ENCODE measurements at regions not wholly inside any gene's neighbourhood (a gene's known extent, or its start where the extent isn't known, plus 50 kb on each side); places are given as distances from the start of the nearest gene placed in this dataset.
"Not testable (repeated sequence)": the region's sequence is repeated elsewhere in the genome, so short reads cannot be mapped to it uniquely, and the experiment has no call there.

- not testable (repeated sequence) for DNase-seq (ENCODE audit: low read depth, low spot score)
Measured at GRCh38 chr9:71508141-71508540, 260.2 kb downstream of the CEMIP2 start.

GRCh38 chr9:71506821-71507220 is 261.5 kb downstream of the CEMIP2 start:
- no peak for DNase-seq (ENCODE audit: low read depth, low spot score)

DNA sequence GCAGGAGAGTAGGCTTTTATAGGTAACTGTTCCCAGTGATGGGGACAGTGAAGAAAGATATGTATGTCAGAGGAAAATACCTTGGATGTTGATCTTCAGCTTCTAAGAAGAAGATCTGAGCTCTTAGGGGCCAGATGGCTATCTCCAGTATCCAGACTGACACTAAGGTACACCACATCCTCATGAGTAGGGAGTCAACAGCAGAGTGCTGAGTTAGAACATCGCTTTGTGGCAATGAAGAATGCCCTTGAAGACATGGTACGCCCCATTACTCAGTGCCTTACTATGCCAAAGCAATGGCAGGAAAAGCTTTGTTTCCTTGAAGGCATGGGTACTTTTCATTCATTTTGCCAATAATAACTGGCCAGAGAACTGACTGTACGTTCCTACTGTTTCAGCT is 263.7 kb downstream of the CEMIP2 start:
- no peak for DNase-seq (ENCODE audit: low read depth, low spot score)

GRCh38 chr9:71498691-71499090 is 269.6 kb downstream of the CEMIP2 start:
- DNase-seq (ENCODE audit: low read depth, low spot score) = no peak

DNA sequence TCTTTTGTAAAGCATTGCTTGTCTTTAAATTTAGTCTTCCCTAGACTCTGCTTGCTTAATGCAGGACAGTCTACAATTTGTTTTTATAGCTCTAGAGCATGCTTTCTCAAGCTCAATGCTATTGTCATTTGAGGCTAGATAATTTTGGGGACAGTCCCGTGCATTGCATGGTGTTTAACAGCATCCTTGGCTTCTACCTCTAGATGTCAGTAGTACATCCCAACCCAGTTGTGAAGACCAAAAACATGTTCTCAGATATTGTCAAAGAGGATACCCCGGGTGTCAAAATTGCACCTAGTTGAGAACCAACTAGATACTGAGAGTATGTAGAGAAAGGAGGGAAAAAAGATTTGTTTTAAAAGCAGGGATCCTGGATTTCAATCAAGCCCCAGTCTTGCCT is 277.5 kb downstream of the CEMIP2 start:
- no peak for DNase-seq (ENCODE audit: low read depth, low spot score)

DNA sequence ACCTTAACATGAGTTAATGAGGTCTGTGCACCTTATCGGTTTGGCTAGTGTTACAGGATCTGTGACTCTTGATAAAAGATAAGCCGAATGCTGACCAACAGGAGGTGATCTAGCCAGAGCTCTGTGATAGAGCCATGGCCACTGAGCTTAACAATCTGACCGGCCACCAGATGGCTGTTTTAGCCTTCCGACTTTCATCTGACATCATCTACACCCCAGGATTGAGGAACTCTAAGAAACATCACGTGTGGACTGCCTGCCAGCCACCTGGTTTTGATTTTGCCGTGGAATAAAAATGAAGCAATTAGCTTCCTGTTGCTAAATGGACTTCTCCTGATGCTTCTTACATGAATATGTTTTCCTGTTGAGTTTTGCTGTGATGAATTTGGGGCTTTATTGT is 281.3 kb downstream of the CEMIP2 start:
- DNase-seq (ENCODE audit: low read depth, low spot score) = no peak

GRCh38 chr9:71485326-71485725 is 283.0 kb downstream of the CEMIP2 start:
- no peak for DNase-seq (ENCODE audit: low read depth, low spot score)

DNA sequence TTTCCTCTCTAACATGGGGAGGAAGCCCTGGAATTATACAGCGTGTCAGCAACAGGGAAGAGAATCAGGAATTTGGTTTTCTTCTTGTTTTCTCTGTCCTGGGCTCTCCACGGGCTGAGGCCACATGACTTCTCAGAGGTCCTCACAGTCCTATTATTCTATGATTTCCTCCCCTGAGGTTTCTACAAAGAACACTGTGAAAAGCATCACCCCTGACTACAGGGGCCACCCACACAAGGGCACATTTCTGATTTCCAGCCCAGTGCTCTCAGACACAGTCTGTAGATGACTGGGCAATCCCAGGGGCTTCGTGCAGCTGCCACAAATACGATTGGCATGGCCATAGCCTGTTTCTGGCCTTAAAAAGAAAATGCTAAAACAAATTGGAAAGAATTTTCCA is 284.9 kb downstream of the CEMIP2 start:
- DNase-seq (ENCODE audit: low read depth, low spot score) = no peak

- DNase-seq (ENCODE audit: low read depth, low spot score) = no peak
Measured at GRCh38 chr9:71479621-71480020, 288.7 kb downstream of the CEMIP2 start.

GRCh38 chr9:71472400-71472799 is 295.9 kb downstream of the CEMIP2 start:
- no peak for DNase-seq (ENCODE audit: low read depth, low spot score)

GRCh38 chr9:71465392-71465791 is 302.9 kb downstream of the CEMIP2 start:
- no peak for DNase-seq (ENCODE audit: low read depth, low spot score)

DNA sequence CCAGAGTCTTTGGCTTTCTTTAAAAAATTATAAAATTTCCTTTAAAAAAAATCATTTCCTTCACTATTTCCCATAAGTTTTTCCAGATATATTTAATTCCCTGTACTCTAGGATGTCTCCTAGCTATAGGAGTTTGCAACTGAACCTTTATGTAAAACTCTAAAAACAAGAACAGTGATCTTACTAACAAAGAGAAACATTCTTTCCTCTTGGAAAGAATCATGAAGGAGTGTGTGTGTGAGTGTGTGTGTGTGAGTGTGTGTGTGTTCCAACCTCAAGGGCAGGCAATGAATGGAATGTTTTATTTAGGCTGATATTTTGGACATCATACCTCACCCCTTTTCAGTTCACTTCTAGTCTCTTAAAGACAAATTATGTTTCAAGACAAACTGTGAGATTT is 309.2 kb downstream of the CEMIP2 start:
- DNase-seq (ENCODE audit: low read depth, low spot score) = no peak

- no peak for DNase-seq (ENCODE audit: low read depth, low spot score)
Measured at GRCh38 chr9:71446473-71447411, 321.6 kb downstream of the CEMIP2 start.

DNA sequence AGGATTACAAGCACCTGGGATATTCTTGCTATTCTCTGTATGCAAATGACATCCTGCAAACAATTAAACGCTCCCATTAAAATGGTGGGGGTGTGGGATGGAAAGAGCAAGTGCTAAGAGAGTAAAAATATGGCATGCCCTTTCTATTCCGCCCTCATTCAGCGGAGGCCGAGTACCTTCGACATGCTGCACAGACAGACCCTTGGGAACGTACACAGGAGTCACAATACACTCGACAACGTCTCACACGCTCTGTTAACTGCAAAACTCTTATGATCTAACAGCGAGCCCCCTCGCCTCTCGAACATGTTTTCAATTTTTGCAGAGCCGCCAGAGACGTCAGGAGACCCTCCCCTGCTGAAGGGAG is 322.2 kb downstream of the CEMIP2 start:
- no peak for DNase-seq (ENCODE audit: low read depth, low spot score)

GRCh38 chr9:71442937-71443336 is 321.5 kb upstream of the TRPM3 start:
- no peak for DNase-seq (ENCODE audit: low read depth, low spot score)

- no peak for DNase-seq (ENCODE audit: low read depth, low spot score)
Measured at GRCh38 chr9:71441266-71441665, 319.8 kb upstream of the TRPM3 start.

DNA sequence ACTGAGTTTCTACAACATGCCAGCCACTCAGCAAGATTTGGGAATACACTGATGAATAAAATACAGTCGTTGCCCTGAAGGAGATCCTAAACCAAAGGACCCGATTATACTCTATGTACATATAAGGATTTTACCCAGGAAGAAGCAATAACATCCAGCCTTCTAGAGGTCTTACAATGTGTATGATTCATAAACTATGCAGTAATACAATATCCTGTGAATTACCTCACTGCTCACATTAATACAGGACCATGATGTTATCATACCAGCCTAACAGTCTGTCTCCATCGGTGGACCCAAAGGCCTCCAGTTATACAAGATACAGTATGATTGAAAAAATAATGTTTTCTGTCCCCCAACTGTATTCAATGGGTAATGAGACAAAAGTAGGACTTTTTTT is 310.5 kb upstream of the TRPM3 start:
- DNase-seq (ENCODE audit: low read depth, low spot score) = no peak

DNA sequence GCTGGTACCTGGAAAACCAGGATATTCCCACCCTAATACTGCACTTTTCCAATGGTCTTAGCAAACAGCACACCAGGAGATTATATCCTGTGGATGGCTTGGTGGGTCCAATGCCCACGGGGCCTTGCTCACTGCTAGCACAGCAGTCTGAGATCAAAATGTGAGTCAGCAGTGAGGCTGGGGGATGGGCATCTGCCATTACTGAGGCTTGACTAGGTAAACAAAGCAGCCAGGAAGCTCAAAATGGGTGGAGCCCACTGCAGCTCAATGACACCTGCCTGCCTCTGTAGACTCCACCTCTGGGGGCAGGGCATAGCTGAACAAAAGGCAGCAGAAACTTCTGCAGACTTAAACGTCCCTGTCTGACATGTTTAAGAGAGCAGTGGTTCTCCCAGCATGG is 285.9 kb upstream of the TRPM3 start:
- not testable (repeated sequence) for DNase-seq (ENCODE audit: low read depth, low spot score)

GRCh38 chr9:71403106-71403505 is 281.7 kb upstream of the TRPM3 start:
- no peak for DNase-seq (ENCODE audit: low read depth, low spot score)

- DNase-seq (ENCODE audit: low read depth, low spot score) = no peak
Measured at GRCh38 chr9:71393005-71393404, 271.6 kb upstream of the TRPM3 start.

DNA sequence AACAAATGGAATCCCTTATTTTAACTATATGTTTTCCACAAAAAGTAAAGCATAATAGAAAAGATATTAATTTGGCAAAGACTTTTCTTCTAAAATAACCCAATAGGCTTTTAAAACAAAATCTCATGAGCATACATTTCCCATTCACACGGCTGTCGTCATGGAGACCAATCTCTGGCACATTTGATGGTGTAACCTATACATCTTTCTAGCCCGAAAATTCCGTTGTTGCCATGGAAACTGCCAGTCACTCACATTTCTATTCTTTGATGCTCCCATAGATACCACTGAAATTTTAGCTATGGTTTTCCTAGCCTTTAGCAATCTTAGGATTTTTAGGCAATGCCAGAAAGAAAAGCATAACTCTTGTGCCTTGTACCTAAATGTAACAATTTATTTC is 262.9 kb upstream of the TRPM3 start:
- no peak for DNase-seq (ENCODE audit: low read depth, low spot score)

DNA sequence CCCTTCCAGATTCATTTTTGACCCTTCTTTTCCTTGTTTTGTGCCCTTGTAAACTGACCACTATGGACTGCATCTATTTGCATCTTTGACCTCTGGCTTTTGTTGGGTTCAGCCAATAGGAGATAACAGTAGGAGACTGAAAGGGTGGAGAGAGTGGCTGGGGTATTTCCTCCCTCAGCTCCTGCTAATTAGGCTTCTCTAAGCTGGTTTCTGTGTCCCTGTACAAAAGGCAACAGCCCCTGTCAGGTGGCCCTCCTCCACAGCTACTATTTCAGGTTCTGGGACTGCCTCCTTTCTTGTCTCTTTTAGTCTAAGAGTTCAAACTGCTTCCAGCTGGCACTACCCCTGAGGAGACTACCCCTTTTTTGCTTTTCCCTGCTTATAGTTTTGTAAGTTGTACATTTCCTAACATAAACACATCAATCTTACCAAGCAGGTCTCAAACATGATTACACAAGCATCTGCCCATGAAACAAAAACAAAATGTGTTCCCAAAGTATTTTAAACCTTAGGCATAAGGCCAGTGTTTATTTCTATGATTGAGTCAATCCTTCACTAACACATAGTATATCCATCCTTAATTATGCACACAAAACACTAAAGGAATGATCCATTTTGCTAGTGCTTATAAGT is 262.0 kb upstream of the TRPM3 start:
- no peak for DNase-seq (ENCODE audit: low read depth, low spot score)

DNA sequence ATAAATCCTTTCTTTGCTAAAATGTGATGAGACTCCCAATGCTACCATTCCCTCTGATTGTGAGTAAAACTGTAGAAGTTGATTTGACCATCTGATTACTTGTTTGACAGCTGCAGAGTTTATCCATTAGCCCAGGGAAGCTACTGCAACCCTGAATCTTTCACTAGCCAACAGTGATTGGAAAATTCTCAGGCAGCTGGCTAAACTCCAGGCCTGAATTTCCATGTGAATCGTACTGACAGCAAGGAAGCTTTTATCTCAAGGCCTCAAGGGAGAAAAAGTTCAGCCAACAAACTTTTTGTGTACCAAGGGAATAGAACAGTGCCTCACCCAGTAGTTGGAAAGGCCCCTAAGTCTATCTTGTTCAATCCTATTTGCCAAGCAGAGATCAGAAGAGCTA is 246.7 kb upstream of the TRPM3 start:
- no peak for DNase-seq (ENCODE audit: low read depth, low spot score)
